Ovary (tissue), 7 donors: ENCODE measurements at regions not wholly inside any gene's neighbourhood (a gene's known extent, or its start where the extent isn't known, plus 50 kb on each side); places are given as distances from the start of the nearest gene placed in this dataset.

Experiments used
- DNase-seq, 5 donors: peaks; one replicate each; pipeline ENCODE4 v3.0.0-alpha.2; 2019 to 2020
- H3K27ac ChIP-seq, 2 donors: fragments of 200-600 bp; one replicate each; pipeline versions ENCODE4 v1.5.1 to v1.8.0; 2019 to 2022
- H3K27me3 ChIP-seq: fragments of 200-600 bp; one replicate; pipeline ENCODE4 v1.8.0; 2022
- H3K36me3 ChIP-seq: fragments of 200-600 bp; sonication (generic); one replicate; pipeline ENCODE4 v1.5.1; 2019
- H3K4me1 ChIP-seq: one replicate; pipeline ENCODE4 v1.8.1; 2013; ENCODE audit warnings: mild to moderate bottlenecking, moderate library complexity; ENCODE audit not compliant: insufficient read depth
- H3K4me3 ChIP-seq: fragments of 200-600 bp; sonication (generic); one replicate; pipeline ENCODE4 v1.5.1; 2017
- H3K9me3 ChIP-seq, 2 donors: fragments of 200-600 bp in 1 of 2; sonication (generic) in 1 of 2; one replicate each; pipeline versions ENCODE4 v1.5.1 to v1.8.1; 2013 to 2019; ENCODE audit warnings: mild to moderate bottlenecking in 1 of 2, moderate library complexity in 1 of 2
- EP300 ChIP-seq: sonication (generic); formaldehyde crosslinking; IDR thresholded peaks from one replicate; pipeline ENCODE4 v1.6.1; 2017; ENCODE audit warnings: antibody characterized with exemption
- POLR2A ChIP-seq: fragments of 450-650 bp; IDR thresholded peaks from one replicate; pipeline ENCODE4 v1.6.1; 2017; ENCODE audit warnings: antibody characterized with exemption, mild to moderate bottlenecking, moderate library complexity
- WGBS, 3 donors: extraction: QIAGEN DNeasy Blood & Tissue Kit in 1 of 3; methylation state at CpG; one replicate each; pipeline versions ENCODE4 v1.1.5 to v1.1.7; 2013 to 2017; 5-methylcytosine and 5-hydroxymethylcytosine counted together
- intact Hi-C, 4 donors: fragments of 100-400 bp; cut with DNase I; formaldehyde crosslinking; loops; one replicate each; pipeline versions ENCODE4 v1.11.0 to v1.15.1; 2022 to 2023
- TF ChIP-seq, protein P1 (sequence below), 3 donors: fragments of 450-650 bp in 2 of 3; fragments of 200-600 bp in 1 of 3; IDR thresholded peaks; one replicate each; pipeline versions ENCODE4 v1.5.1 to v1.8.0; 2016 to 2022; ENCODE audit warnings: antibody characterized with exemption in 3 of 3, mild to moderate bottlenecking in 1 of 3
- donor health status: DM: no; HTN: no; CAD: no; lungs with moderate emphysema.
- donor health status: DM: no; HTN: no; CAD: no.
- donor health status: Bipolar disorder and iron deficiency.
- donor health status: DM: no; HTN: no; CAD: no.
- donor health status: DM: yes; HTN: yes; CAD: no.

DNA sequence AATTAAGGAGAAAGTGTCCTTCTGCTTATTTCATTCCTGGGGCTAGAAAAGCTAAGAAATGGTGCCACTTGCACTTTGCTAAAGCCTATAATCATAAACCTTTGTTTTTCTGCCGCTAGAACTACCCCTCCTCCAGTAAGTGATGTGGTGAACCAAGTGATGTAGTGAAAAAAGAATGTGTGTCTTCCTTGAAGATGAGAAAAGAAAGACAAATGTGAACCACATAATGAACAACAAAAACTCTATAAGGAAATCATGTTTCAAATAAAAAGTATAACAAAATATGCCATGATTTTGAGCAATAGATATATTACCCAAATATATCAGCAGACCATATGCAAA lies 179.0 kb upstream of the SGCD start:
- Histone ChIP-seq H3K36me3 (no peaks in the 10 kb centered on the region), H3K27me3 (no peaks in the 10 kb centered on the region), H3K4me1 (no peaks in the 10 kb centered on the region), H3K9me3 (no peaks in the 10 kb centered on the region), H3K27ac (no peak overlapping the region), H3K4me3 (no peak overlapping the region)
- TF ChIP-seq POLR2A = no peak
- DNase-seq = no peak
- WGBS, 3 donors = 16 to 50% (median 31%) methylated on average over 1 of the region's 1 CpG
- intact Hi-C loops = no loop called here

DNA sequence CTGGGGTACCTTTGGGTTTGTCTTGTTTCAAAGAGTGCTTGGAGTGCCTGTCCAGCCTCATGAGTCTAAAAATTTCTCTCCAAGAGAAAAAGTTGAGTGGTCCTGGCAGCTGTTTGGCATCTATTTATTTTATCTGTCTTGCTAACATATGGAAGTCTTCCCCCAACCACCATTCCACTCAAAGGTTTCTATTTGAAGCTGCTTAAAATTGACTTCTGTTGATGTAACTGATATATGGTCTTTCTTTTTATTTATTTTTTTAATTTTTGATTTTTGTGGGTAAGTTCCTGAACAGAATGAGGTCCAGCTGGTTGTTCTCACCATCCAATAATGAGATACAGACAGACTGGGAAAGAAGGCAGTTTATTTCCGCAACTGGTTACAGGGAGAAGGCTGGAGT lies 178.7 kb upstream of the SGCD start:
- intact Hi-C loops = no loop called here
- WGBS, 3 donors = 63 to 85% (median 79%) methylated on average over 1 of the region's 1 CpG
- TF ChIP-seq POLR2A = no peak
- TF ChIP-seq, protein P1, sequence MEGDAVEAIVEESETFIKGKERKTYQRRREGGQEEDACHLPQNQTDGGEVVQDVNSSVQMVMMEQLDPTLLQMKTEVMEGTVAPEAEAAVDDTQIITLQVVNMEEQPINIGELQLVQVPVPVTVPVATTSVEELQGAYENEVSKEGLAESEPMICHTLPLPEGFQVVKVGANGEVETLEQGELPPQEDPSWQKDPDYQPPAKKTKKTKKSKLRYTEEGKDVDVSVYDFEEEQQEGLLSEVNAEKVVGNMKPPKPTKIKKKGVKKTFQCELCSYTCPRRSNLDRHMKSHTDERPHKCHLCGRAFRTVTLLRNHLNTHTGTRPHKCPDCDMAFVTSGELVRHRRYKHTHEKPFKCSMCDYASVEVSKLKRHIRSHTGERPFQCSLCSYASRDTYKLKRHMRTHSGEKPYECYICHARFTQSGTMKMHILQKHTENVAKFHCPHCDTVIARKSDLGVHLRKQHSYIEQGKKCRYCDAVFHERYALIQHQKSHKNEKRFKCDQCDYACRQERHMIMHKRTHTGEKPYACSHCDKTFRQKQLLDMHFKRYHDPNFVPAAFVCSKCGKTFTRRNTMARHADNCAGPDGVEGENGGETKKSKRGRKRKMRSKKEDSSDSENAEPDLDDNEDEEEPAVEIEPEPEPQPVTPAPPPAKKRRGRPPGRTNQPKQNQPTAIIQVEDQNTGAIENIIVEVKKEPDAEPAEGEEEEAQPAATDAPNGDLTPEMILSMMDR (IDR thresholded peaks at IDR 0.05) = no peak
- no peak for TF ChIP-seq EP300

DNA sequence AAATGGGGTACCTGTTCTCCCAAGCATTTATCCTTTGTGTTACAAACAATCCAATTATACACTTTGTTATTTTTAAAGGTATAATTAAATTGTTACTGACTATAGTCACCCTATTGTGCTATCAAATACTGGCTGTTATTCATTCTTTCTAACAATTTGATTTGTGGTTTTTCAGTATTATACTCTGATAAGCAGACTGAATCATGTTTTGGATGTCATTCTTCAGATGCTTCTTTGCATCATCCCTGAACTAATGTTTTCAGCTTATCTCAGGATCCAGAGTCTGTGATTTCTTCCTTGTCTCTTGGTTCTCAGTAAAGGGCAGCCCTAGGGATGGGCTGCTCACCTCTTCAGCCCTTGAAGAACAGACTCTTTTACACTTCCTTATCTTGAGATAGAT lies 177.8 kb upstream of the SGCD start:
- no peaks in the 10 kb centered on the region for H3K4me1 ChIP-seq
- H3K9me3 ChIP-seq = no peaks in the 10 kb centered on the region
- H3K27ac ChIP-seq = no peak overlapping the region
- H3K27me3 ChIP-seq = no peaks in the 10 kb centered on the region
- DNase-seq = no peak
- H3K4me3 ChIP-seq = no peak overlapping the region
- no peaks in the 10 kb centered on the region for H3K36me3 ChIP-seq
- TF ChIP-seq, protein P1 (IDR thresholded peaks at IDR 0.05) = no peak
- no peak for TF ChIP-seq POLR2A
- TF ChIP-seq EP300 = no peak
- intact Hi-C loops = no loop called here

More for the DNA sequence above, 178.7 kb upstream of the SGCD start:
- no peak for DNase-seq
- Histone ChIP-seq H3K4me1 (no peaks in the 10 kb centered on the region), H3K36me3 (no peaks in the 10 kb centered on the region), H3K27ac (no peak overlapping the region), H3K4me3 (no peak overlapping the region), H3K9me3 (no peaks in the 10 kb centered on the region), H3K27me3 (no peaks in the 10 kb centered on the region)

DNA sequence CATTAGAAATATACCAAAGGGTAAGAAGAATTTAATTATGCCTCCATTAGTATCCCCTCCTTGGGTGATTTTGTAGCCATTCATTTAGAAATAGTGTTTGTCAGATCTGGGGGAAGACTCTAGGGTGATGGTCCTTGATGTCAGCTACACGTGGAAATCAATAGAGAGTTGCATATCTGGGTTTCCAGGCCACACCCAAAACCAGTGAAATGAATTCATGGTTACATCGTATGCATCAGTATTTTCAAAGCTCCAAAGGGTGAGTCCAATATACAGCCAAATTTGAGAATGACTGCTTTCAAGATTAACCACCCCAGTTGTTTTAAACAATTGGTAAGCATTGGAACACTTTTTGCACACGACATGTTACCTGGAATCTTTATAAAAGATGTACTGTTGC lies 173.4 kb upstream of the SGCD start:
- H3K4me3 ChIP-seq = no peak overlapping the region
- no peaks in the 10 kb centered on the region for H3K4me1 ChIP-seq
- intact Hi-C loops = no loop called here
- WGBS, 3 donors = 68 to 88% (median 85%) methylated on average over 3 of the region's 3 CpGs
- no peak for DNase-seq
- H3K27me3 ChIP-seq = no peaks in the 10 kb centered on the region
- TF ChIP-seq, protein P1 (IDR thresholded peaks at IDR 0.05) = no peak
- TF ChIP-seq EP300 = no peak
- no peak for TF ChIP-seq POLR2A
- H3K9me3 ChIP-seq = no peaks in the 10 kb centered on the region
- no peak overlapping the region for H3K27ac ChIP-seq
- H3K36me3 ChIP-seq = no peaks in the 10 kb centered on the region

DNA sequence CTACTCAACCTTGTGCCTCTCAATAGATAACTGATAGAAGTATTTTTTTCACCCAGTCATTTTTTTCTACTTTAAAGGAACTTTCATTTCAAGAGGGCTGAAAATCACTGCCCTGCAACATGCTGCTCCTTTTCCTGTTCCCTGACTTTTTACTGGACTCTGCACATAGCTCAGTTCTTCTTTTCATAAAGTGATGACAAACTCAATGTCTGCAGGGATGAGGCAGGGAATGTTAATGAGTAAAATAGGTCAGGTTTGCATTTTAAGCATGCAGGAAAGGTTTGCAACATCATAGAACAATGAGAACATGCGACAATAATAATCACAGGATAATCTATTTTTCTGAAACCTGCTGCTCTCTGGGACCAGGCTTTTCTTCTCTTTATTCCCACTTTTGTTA lies 172.2 kb upstream of the SGCD start:
- no peaks in the 10 kb centered on the region for H3K9me3 ChIP-seq
- 94 to 96% (median 95%) methylated on average over 1 of the region's 1 CpG for WGBS, 3 donors
- no peaks in the 10 kb centered on the region for H3K36me3 ChIP-seq
- no peak overlapping the region for H3K27ac ChIP-seq
- H3K4me3 ChIP-seq = no peak overlapping the region
- TF ChIP-seq POLR2A = no peak
- TF ChIP-seq, protein P1 (IDR thresholded peaks at IDR 0.05) = no peak
- TF ChIP-seq EP300 = no peak
- intact Hi-C loops = loop anchor here in 1 of 4 donors (5.0 kb wide), 1 partner anchor 797 kb away; no protein-coding TSS in a partner anchor
- no peaks in the 10 kb centered on the region for H3K4me1 ChIP-seq
- DNase-seq = no peak
- H3K27me3 ChIP-seq = no peaks in the 10 kb centered on the region
